AG10803 (cell line): ENCODE measurements at regions not wholly inside any gene's neighbourhood (a gene's known extent, or its start where the extent isn't known, plus 50 kb on each side); places are given as distances from the start of the nearest gene placed in this dataset.

Experiments used
- DNase-seq: peaks from one replicate; pipeline ENCODE4 v3.0.0; 2010; ENCODE audit warnings: low read depth
- H3K4me3 ChIP-seq: 2 replicates; pipeline ENCODE4 v1.5.1; 2011; ENCODE audit warnings: mild to moderate bottlenecking, low read length, control low read depth
- CTCF ChIP-seq: conservative IDR thresholded peaks from 2 replicates; pipeline ENCODE4 v1.5.1; 2011; ENCODE audit warnings: mild to moderate bottlenecking, low read length, control low read depth, inconsistent platforms

- no peak overlapping the region for H3K4me3 ChIP-seq
- TF ChIP-seq CTCF = no peak
- DNase-seq = peak; percentile 3
Observed at GRCh38 chr7:112853422-112853821, 63.2 kb upstream of the TMEM168 start.

- DNase-seq = no peak
- TF ChIP-seq CTCF = no peak
- no peak overlapping the region for H3K4me3 ChIP-seq
Observed at GRCh38 chr7:112843151-112843550, 53.0 kb upstream of the TMEM168 start.
